Mesendoderm (in vitro differentiated cells): ENCODE measurements at regions not wholly inside any gene's neighbourhood (a gene's known extent, or its start where the extent isn't known, plus 50 kb on each side); places are given as distances from the start of the nearest gene placed in this dataset.
A peak's percentile ranks its signal among the peaks of the same experiment; 100 is the strongest.

Experiments used
- DNase-seq: peaks from one replicate; pipeline ENCODE4 v3.0.0; 2013
- H2AK5ac ChIP-seq: 2 replicates; pipeline ENCODE4 v1.6.1; 2013; ENCODE audit warnings: low read length, inconsistent platforms
- H2BK120ac ChIP-seq: 2 replicates; pipeline ENCODE4 v1.6.1; 2013; ENCODE audit warnings: low read depth, mild to moderate bottlenecking, low read length, moderate library complexity, mixed read lengths
- H2BK15ac ChIP-seq: replicated peaks from 2 replicates; pipeline ENCODE4 v1.6.1; 2013; ENCODE audit warnings: low read depth, mild to moderate bottlenecking, moderate library complexity
- H2BK5ac ChIP-seq: 2 replicates; pipeline ENCODE4 v1.6.1; 2013; ENCODE audit warnings: low read length, inconsistent platforms
- H3K18ac ChIP-seq: 2 replicates; pipeline ENCODE4 v1.6.1; 2013; ENCODE audit warnings: mild to moderate bottlenecking, low read length, mixed read lengths
- H3K23ac ChIP-seq: one replicate; pipeline ENCODE4 v1.6.1; 2013; ENCODE audit warnings: low read length
- H3K27ac ChIP-seq: 2 replicates; pipeline ENCODE4 v1.5.1; 2013; ENCODE audit warnings: low read depth, mild to moderate bottlenecking, inconsistent platforms, low read length, moderate library complexity
- H3K27me3 ChIP-seq: 2 replicates; pipeline ENCODE4 v1.6.1; 2013; ENCODE audit warnings: low read length, control low read depth, mild to moderate bottlenecking, inconsistent platforms; ENCODE audit not compliant: insufficient read depth, poor library complexity
- H3K36me3 ChIP-seq: 2 replicates; pipeline ENCODE4 v1.6.1; 2013; ENCODE audit warnings: low read length, inconsistent platforms; ENCODE audit not compliant: control insufficient read depth, insufficient read depth
- H3K4ac ChIP-seq: one replicate; pipeline ENCODE4 v1.6.1; 2013; ENCODE audit warnings: low read depth, mild to moderate bottlenecking, low read length, moderate library complexity
- H3K4me1 ChIP-seq: 2 replicates; pipeline ENCODE4 v1.6.1; 2013; ENCODE audit warnings: low read depth, low read length, inconsistent platforms; ENCODE audit not compliant: control insufficient read depth
- H3K4me2 ChIP-seq: 2 replicates; pipeline ENCODE4 v1.6.1; 2013; ENCODE audit warnings: low read length
- H3K4me3 ChIP-seq: 2 replicates; pipeline ENCODE4 v1.5.1; 2013; ENCODE audit warnings: mild to moderate bottlenecking, low read length
- H3K56ac ChIP-seq: one replicate; pipeline ENCODE4 v1.6.1; 2013; ENCODE audit warnings: low read length
- H3K79me1 ChIP-seq: 2 replicates; pipeline ENCODE4 v1.6.1; 2013; ENCODE audit warnings: low read length, inconsistent platforms
- H3K79me2 ChIP-seq: 2 replicates; pipeline ENCODE4 v1.6.1; 2013; ENCODE audit warnings: mild to moderate bottlenecking, low read length; ENCODE audit not compliant: control insufficient read depth, insufficient read depth
- H3K9ac ChIP-seq: 2 replicates; pipeline ENCODE4 v1.6.1; 2013; ENCODE audit warnings: low read length, inconsistent platforms
- H4K5ac ChIP-seq: one replicate; pipeline ENCODE4 v1.6.1; 2013; ENCODE audit warnings: low read length
- H4K8ac ChIP-seq: one replicate; pipeline ENCODE4 v1.6.1; 2013; ENCODE audit warnings: low read depth, mild to moderate bottlenecking, control low read depth, low read length, moderate library complexity
- WGBS: extraction: QIAGEN DNeasy Blood & Tissue Kit; methylation state at CpG from one replicate; pipeline ENCODE4 v1.1.7; 2013; ENCODE audit warnings: low lambda C conversion rate, missing lambda C conversion rate; ENCODE audit not compliant: insufficient coverage; ENCODE audit errors: extremely low coverage; 5-methylcytosine and 5-hydroxymethylcytosine counted together

DNA sequence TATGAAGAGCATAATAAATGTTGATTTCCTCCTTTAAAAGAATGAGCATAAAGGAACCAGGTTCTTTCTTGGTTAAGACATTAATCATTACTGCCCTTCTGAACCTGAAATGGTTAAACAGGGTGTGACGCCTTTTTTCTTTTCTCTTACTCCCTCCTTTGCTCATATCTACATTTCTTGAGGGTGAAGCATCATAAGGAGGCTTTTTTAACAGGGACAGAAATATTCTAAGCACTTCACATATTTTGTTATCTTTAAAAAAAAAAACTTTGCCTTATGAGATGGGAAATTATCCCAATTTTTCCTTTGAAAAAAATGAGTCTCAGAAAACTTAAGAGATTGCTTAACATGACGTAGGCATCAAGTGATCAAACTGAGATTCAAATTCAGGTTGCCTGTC lies 1036.3 kb upstream of the TENM4 start:
- no CpG with 5 or more reads among the region's 2 CpGs for WGBS

DNA sequence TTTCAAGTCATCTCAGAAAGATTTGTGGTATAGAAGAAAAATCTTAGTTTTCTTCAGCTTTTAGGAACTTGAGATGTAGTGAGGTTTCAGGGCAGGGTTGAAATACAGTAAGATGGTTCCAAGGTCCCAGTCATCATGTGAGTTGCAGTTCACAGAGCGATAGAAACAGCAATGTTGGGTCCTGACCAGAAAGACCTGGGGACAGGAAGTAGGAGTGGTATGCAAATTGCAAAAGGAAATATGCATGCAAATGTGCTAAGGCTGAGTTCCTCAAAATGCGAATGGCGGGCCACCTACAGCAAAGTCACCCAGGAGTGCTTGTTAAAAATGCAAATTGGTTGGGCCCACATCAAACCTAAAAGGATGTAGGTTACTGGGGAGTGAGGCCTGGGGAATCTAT lies 1032.7 kb upstream of the TENM4 start:
- H3K9ac ChIP-seq, result no peak overlapping the region
- H3K4ac ChIP-seq, result no peak overlapping the region
- no CpG with 5 or more reads among the region's 3 CpGs for WGBS
- no peaks in the 10 kb centered on the region for H3K79me1 ChIP-seq
- H2AK5ac ChIP-seq, result no peak overlapping the region
- peak overlapping the region; percentile 60 for H3K18ac ChIP-seq
- H3K27me3 ChIP-seq, result no peaks in the 10 kb centered on the region
- no peak overlapping the region for H3K23ac ChIP-seq
- H3K36me3 ChIP-seq, result no peaks in the 10 kb centered on the region
- H3K4me3 ChIP-seq, result no peak overlapping the region
- no peak overlapping the region for H2BK120ac ChIP-seq
- no peak overlapping the region for H3K4me2 ChIP-seq
- H2BK15ac ChIP-seq, result no peak overlapping the region
- no peaks in the 10 kb centered on the region for H3K4me1 ChIP-seq
- H3K27ac ChIP-seq, result no peak overlapping the region
- no peak overlapping the region for H4K5ac ChIP-seq
- H3K56ac ChIP-seq, result no peak overlapping the region
- DNase-seq, result peak; percentile 59
- no peak overlapping the region for H4K8ac ChIP-seq
- no peak overlapping the region for H2BK5ac ChIP-seq
- H3K79me2 ChIP-seq, result no peaks in the 10 kb centered on the region

More for the DNA sequence above, 1036.3 kb upstream of the TENM4 start:
- H3K18ac ChIP-seq, result no peak overlapping the region
- H4K5ac ChIP-seq, result no peak overlapping the region
- H2BK5ac ChIP-seq, result no peak overlapping the region
- H4K8ac ChIP-seq, result no peak overlapping the region
- DNase-seq, result no peak
- no peak overlapping the region for H3K4me3 ChIP-seq
- no peak overlapping the region for H3K4ac ChIP-seq
- no peak overlapping the region for H2BK15ac ChIP-seq
- H3K56ac ChIP-seq, result no peak overlapping the region
- H3K27me3 ChIP-seq, result no peaks in the 10 kb centered on the region
- H3K36me3 ChIP-seq, result no peaks in the 10 kb centered on the region
- no peak overlapping the region for H3K4me2 ChIP-seq
- H3K9ac ChIP-seq, result no peak overlapping the region
- H2AK5ac ChIP-seq, result no peak overlapping the region
- H3K27ac ChIP-seq, result no peak overlapping the region
- H2BK120ac ChIP-seq, result no peak overlapping the region
- H3K4me1 ChIP-seq, result no peaks in the 10 kb centered on the region
- no peaks in the 10 kb centered on the region for H3K79me1 ChIP-seq
- no peaks in the 10 kb centered on the region for H3K79me2 ChIP-seq
- H3K23ac ChIP-seq, result no peak overlapping the region

DNA sequence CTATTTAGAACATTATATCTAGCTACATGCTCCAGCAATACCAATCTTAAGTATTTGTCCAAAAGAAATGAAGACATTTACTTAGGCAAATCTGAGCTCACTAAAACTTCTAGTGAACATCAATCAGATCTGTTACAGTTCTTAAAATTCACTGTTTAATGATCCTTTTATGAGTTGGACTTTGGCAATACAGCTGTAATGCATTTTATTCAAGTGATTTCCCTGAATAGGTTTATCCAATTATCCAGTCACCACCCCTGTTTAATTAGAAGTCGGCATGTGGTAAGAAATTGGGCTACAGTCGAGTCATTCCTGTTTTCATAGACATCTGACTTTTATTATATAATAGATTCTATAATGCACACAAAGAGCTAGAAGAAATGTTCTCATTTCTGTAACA lies 1029.0 kb upstream of the TENM4 start:
- Histone ChIP-seq H4K5ac (no peak overlapping the region), H3K18ac (no peak overlapping the region), H2AK5ac (no peak overlapping the region), H3K4me3 (no peak overlapping the region), H3K56ac (no peak overlapping the region), H3K36me3 (no peaks in the 10 kb centered on the region), H3K9ac (no peak overlapping the region), H3K23ac (no peak overlapping the region), H3K27ac (no peak overlapping the region), H2BK120ac (no peak overlapping the region), H3K79me1 (no peaks in the 10 kb centered on the region), H3K27me3 (no peaks in the 10 kb centered on the region), H4K8ac (no peak overlapping the region), H3K4me1 (no peaks in the 10 kb centered on the region), H3K4ac (no peak overlapping the region), H3K79me2 (no peaks in the 10 kb centered on the region), H2BK5ac (no peak overlapping the region), H2BK15ac (no peak overlapping the region), H3K4me2 (no peak overlapping the region)
- no peak for DNase-seq
- no CpG with 5 or more reads among the region's 2 CpGs for WGBS

DNA sequence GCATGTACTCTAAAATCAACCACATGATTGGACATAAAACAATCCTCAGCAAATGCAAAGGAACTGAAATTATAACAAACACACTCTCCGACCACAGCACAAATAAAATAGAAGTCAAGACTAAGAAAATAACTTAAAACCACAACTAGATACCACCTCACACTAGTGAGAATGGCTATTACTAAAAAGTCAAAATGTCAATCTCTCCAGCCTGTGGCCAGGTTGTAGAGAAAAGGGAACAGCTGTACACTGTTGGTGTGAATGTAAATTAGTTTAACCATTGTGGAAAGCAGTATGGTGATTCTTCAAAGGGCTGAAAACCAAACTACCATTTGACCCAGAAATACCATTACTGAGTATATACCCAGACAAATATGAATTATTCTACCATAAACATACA lies 1025.7 kb upstream of the TENM4 start:
- Histone ChIP-seq H3K4me3 (no peak overlapping the region), H4K5ac (no peak overlapping the region), H2BK120ac (no peak overlapping the region), H3K23ac (no peak overlapping the region), H3K56ac (no peak overlapping the region), H3K4me1 (no peaks in the 10 kb centered on the region), H4K8ac (no peak overlapping the region), H2AK5ac (no peak overlapping the region), H3K9ac (no peak overlapping the region), H2BK15ac (no peak overlapping the region), H3K4ac (no peak overlapping the region), H3K18ac (no peak overlapping the region), H3K4me2 (no peak overlapping the region), H3K36me3 (no peaks in the 10 kb centered on the region), H3K27me3 (no peaks in the 10 kb centered on the region), H3K79me1 (no peaks in the 10 kb centered on the region), H2BK5ac (no peak overlapping the region), H3K27ac (no peak overlapping the region), H3K79me2 (no peaks in the 10 kb centered on the region)
- WGBS, result no CpG with 5 or more reads among the region's 1 CpG
- DNase-seq, result no peak

DNA sequence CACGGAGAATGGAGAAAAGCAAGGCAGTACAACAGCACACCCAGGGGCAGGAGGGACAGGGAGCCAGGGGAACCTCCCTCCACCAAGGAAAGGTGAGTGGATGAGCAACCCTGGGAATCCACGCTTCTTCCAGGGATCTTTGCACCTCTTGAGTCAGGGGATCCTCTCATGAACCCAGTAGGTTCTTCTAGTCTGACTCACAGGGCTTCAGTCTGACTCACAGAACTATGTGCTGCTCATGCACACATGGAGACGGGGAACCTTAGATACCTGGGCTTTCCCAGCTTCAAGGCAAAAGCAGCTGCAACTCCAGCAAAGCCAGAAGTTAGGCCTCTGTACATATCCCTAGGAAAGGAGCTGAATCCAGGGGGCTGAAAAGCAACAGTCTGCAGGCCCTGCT lies 1021.4 kb upstream of the TENM4 start:
- Histone ChIP-seq H3K79me2 (no peaks in the 10 kb centered on the region), H3K9ac (no peak overlapping the region), H2BK5ac (no peak overlapping the region), H3K4me3 (no peak overlapping the region), H3K56ac (no peak overlapping the region), H2BK15ac (no peak overlapping the region), H3K4ac (no peak overlapping the region), H3K4me2 (no peak overlapping the region), H4K8ac (no peak overlapping the region), H3K18ac (no peak overlapping the region), H4K5ac (no peak overlapping the region), H3K79me1 (no peaks in the 10 kb centered on the region), H3K23ac (no peak overlapping the region), H3K4me1 (no peaks in the 10 kb centered on the region), H3K27me3 (no peaks in the 10 kb centered on the region), H3K27ac (no peak overlapping the region), H3K36me3 (no peaks in the 10 kb centered on the region), H2AK5ac (no peak overlapping the region), H2BK120ac (no peak overlapping the region)
- DNase-seq, result no peak
- WGBS, result no CpG with 5 or more reads among the region's 3 CpGs

DNA sequence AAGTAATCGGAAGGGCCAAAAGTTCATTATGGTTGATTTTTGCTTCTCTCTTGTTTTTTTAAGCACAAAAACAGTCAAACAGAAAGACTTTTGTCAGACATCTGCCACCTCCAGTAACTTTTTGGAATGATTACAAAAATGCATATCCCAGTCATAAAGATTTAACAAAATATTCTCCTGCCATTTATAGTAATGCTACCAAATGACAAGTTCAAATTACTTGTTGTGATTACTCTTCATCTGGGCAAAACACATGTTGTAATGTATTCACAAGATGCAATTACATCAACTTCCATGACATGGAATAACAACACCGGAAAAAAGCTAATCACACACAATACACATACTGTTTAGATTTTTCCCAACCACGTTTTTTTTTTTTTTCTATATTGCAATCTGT lies 1017.5 kb upstream of the TENM4 start:
- no peak for DNase-seq
- no peak overlapping the region for H4K8ac ChIP-seq
- H3K36me3 ChIP-seq, result no peaks in the 10 kb centered on the region
- no peak overlapping the region for H3K23ac ChIP-seq
- no peaks in the 10 kb centered on the region for H3K79me1 ChIP-seq
- H3K18ac ChIP-seq, result no peak overlapping the region
- H3K4me1 ChIP-seq, result no peaks in the 10 kb centered on the region
- H3K9ac ChIP-seq, result no peak overlapping the region
- H4K5ac ChIP-seq, result no peak overlapping the region
- no peak overlapping the region for H3K56ac ChIP-seq
- H2BK120ac ChIP-seq, result no peak overlapping the region
- no peak overlapping the region for H3K4me3 ChIP-seq
- H3K4ac ChIP-seq, result no peak overlapping the region
- no CpG with 5 or more reads among the region's 3 CpGs for WGBS
- no peaks in the 10 kb centered on the region for H3K79me2 ChIP-seq
- no peak overlapping the region for H2BK5ac ChIP-seq
- no peak overlapping the region for H2AK5ac ChIP-seq
- no peak overlapping the region for H3K4me2 ChIP-seq
- H3K27ac ChIP-seq, result no peak overlapping the region
- H2BK15ac ChIP-seq, result no peak overlapping the region
- no peaks in the 10 kb centered on the region for H3K27me3 ChIP-seq
